ENCODE measurements at regions not wholly inside any gene's neighbourhood (a gene's known extent, or its start where the extent isn't known, plus 50 kb on each side); places are given as distances from the start of the nearest gene placed in this dataset.

GRCh38 chr20:48394415-48395081 lies 433.3 kb downstream of the PREX1 start:
- DNase-seq (ENCODE audit: low spot score): no peak
- no peak for TF ChIP-seq CTCF (IDR thresholded peaks at IDR 0.05; ENCODE audit: borderline replicate concordance, control extremely low read depth, extremely low read depth, insufficient read depth, missing control alignments)

GRCh38 chr20:48393737-48394314 lies 434.0 kb downstream of the PREX1 start:
- TF ChIP-seq CTCF (IDR thresholded peaks at IDR 0.05; ENCODE audit: borderline replicate concordance, control extremely low read depth, extremely low read depth, insufficient read depth, missing control alignments): no peak
- no peak for DNase-seq (ENCODE audit: low spot score)
- in situ Hi-C loops (cut with MboI; ENCODE audit: low sequenced_read_pairs, unreplicated experiment): no loop called here

More at GRCh38 chr20:48394415-48395081, 433.3 kb downstream of the PREX1 start:
- in situ Hi-C loops (cut with MboI; ENCODE audit: low sequenced_read_pairs, unreplicated experiment): no loop called here

- in situ Hi-C loops (cut with MboI; ENCODE audit: low sequenced_read_pairs, unreplicated experiment): no loop called here
- no peak for DNase-seq (ENCODE audit: low spot score)
- no peak for TF ChIP-seq CTCF (IDR thresholded peaks at IDR 0.05; ENCODE audit: borderline replicate concordance, control extremely low read depth, extremely low read depth, insufficient read depth, missing control alignments)
Observed at GRCh38 chr20:48393311-48393685, 434.5 kb downstream of the PREX1 start.

GRCh38 chr20:48392407-48393310 lies 435.1 kb downstream of the PREX1 start:
- no peak for DNase-seq (ENCODE audit: low spot score)
- no peak for TF ChIP-seq CTCF (IDR thresholded peaks at IDR 0.05; ENCODE audit: borderline replicate concordance, control extremely low read depth, extremely low read depth, insufficient read depth, missing control alignments)
- in situ Hi-C loops (cut with MboI; ENCODE audit: low sequenced_read_pairs, unreplicated experiment): no loop called here

- TF ChIP-seq CTCF (IDR thresholded peaks at IDR 0.05; ENCODE audit: borderline replicate concordance, control extremely low read depth, extremely low read depth, insufficient read depth, missing control alignments): no peak
- no peak for DNase-seq (ENCODE audit: low spot score)
- in situ Hi-C loops (cut with MboI; ENCODE audit: low sequenced_read_pairs, unreplicated experiment): no loop called here
Observed at GRCh38 chr20:48390981-48391380, 436.8 kb downstream of the PREX1 start.

- no peak for DNase-seq (ENCODE audit: low spot score)
- in situ Hi-C loops (cut with MboI; ENCODE audit: low sequenced_read_pairs, unreplicated experiment): no loop called here
- TF ChIP-seq CTCF (IDR thresholded peaks at IDR 0.05; ENCODE audit: borderline replicate concordance, control extremely low read depth, extremely low read depth, insufficient read depth, missing control alignments): no peak
Observed at GRCh38 chr20:48387675-48388074, 440.1 kb downstream of the PREX1 start.
